ENCODE measurements at regions not wholly inside any gene's neighbourhood (a gene's known extent, or its start where the extent isn't known, plus 50 kb on each side); places are given as distances from the start of the nearest gene placed in this dataset.

GRCh38 chr17:79211061-79211770 lies 136.6 kb downstream of the ENGASE start:
- TF ChIP-seq, protein P1, sequence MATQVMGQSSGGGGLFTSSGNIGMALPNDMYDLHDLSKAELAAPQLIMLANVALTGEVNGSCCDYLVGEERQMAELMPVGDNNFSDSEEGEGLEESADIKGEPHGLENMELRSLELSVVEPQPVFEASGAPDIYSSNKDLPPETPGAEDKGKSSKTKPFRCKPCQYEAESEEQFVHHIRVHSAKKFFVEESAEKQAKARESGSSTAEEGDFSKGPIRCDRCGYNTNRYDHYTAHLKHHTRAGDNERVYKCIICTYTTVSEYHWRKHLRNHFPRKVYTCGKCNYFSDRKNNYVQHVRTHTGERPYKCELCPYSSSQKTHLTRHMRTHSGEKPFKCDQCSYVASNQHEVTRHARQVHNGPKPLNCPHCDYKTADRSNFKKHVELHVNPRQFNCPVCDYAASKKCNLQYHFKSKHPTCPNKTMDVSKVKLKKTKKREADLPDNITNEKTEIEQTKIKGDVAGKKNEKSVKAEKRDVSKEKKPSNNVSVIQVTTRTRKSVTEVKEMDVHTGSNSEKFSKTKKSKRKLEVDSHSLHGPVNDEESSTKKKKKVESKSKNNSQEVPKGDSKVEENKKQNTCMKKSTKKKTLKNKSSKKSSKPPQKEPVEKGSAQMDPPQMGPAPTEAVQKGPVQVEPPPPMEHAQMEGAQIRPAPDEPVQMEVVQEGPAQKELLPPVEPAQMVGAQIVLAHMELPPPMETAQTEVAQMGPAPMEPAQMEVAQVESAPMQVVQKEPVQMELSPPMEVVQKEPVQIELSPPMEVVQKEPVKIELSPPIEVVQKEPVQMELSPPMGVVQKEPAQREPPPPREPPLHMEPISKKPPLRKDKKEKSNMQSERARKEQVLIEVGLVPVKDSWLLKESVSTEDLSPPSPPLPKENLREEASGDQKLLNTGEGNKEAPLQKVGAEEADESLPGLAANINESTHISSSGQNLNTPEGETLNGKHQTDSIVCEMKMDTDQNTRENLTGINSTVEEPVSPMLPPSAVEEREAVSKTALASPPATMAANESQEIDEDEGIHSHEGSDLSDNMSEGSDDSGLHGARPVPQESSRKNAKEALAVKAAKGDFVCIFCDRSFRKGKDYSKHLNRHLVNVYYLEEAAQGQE (IDR thresholded peaks at IDR 0.05; ENCODE audit: low read depth), result no peak
- TF ChIP-seq YY1 (IDR thresholded peaks at IDR 0.05; ENCODE audit: low read depth), result no peak
- no peak for TF ChIP-seq MAX (IDR thresholded peaks at IDR 0.05)
- no peak for TF ChIP-seq TAF1 (IDR thresholded peaks at IDR 0.05; ENCODE audit: low read depth)
- TF ChIP-seq CEBPB (IDR thresholded peaks at IDR 0.05), result no peak

- TF ChIP-seq RAD21 (IDR thresholded peaks at IDR 0.05; ENCODE audit: low read depth) (no peak), ZBTB7A (IDR thresholded peaks at IDR 0.05; ENCODE audit: low read depth) (no peak), NFIC (IDR thresholded peaks at IDR 0.05) (no peak), USF1 (IDR thresholded peaks at IDR 0.05) (no peak), EP300 (IDR thresholded peaks at IDR 0.05; ENCODE audit: borderline replicate concordance) (no peak), TAF1 (IDR thresholded peaks at IDR 0.05; ENCODE audit: low read depth) (no peak)
- TF ChIP-seq, protein P1 (IDR thresholded peaks at IDR 0.05; ENCODE audit: low read depth), result no peak
These were observed 136.0 kb downstream of the ENGASE start for GRCh38 chr17:79210638-79211037.

GRCh38 chr17:79207960-79208359 lies 133.3 kb downstream of the ENGASE start:
- TF ChIP-seq TAF1 (IDR thresholded peaks at IDR 0.05; ENCODE audit: low read depth) (no peak), TEAD4 (IDR thresholded peaks at IDR 0.05) (no peak), MAX (IDR thresholded peaks at IDR 0.05) (no peak), ZBTB7A (IDR thresholded peaks at IDR 0.05; ENCODE audit: low read depth) (no peak), CREB1 (IDR thresholded peaks at IDR 0.05; ENCODE audit: low read depth) (no peak), FOXM1 (IDR thresholded peaks at IDR 0.05; ENCODE audit: borderline replicate concordance, low read depth) (no peak), RAD21 (IDR thresholded peaks at IDR 0.05; ENCODE audit: low read depth) (no peak)

GRCh38 chr17:79205688-79206205 lies 131.1 kb downstream of the ENGASE start:
- TF ChIP-seq ZBTB7A (IDR thresholded peaks at IDR 0.05; ENCODE audit: low read depth), result no peak

- TF ChIP-seq CREB1 (IDR thresholded peaks at IDR 0.05; ENCODE audit: low read depth) (no peak), TCF12 (IDR thresholded peaks at IDR 0.05; ENCODE audit: low read depth) (no peak), RAD21 (IDR thresholded peaks at IDR 0.05; ENCODE audit: low read depth) (no peak), CEBPB (IDR thresholded peaks at IDR 0.05) (no peak), TAF1 (IDR thresholded peaks at IDR 0.05; ENCODE audit: low read depth) (no peak), ZBTB7A (IDR thresholded peaks at IDR 0.05; ENCODE audit: low read depth) (no peak), NFIC (IDR thresholded peaks at IDR 0.05) (no peak), FOXM1 (IDR thresholded peaks at IDR 0.05; ENCODE audit: borderline replicate concordance, low read depth) (no peak), MAX (IDR thresholded peaks at IDR 0.05) (no peak), YY1 (IDR thresholded peaks at IDR 0.05; ENCODE audit: low read depth) (no peak), EP300 (IDR thresholded peaks at IDR 0.05; ENCODE audit: borderline replicate concordance) (no peak), TEAD4 (IDR thresholded peaks at IDR 0.05) (no peak), EGR1 (IDR thresholded peaks at IDR 0.05) (no peak), USF1 (IDR thresholded peaks at IDR 0.05) (no peak)
- TF ChIP-seq, protein P1 (IDR thresholded peaks at IDR 0.05; ENCODE audit: low read depth), result no peak
These were observed 129.6 kb downstream of the ENGASE start for GRCh38 chr17:79204261-79204660.
